ENCODE measurements at regions not wholly inside any gene's neighbourhood (a gene's known extent, or its start where the extent isn't known, plus 50 kb on each side); places are given as distances from the start of the nearest gene placed in this dataset.

DNA sequence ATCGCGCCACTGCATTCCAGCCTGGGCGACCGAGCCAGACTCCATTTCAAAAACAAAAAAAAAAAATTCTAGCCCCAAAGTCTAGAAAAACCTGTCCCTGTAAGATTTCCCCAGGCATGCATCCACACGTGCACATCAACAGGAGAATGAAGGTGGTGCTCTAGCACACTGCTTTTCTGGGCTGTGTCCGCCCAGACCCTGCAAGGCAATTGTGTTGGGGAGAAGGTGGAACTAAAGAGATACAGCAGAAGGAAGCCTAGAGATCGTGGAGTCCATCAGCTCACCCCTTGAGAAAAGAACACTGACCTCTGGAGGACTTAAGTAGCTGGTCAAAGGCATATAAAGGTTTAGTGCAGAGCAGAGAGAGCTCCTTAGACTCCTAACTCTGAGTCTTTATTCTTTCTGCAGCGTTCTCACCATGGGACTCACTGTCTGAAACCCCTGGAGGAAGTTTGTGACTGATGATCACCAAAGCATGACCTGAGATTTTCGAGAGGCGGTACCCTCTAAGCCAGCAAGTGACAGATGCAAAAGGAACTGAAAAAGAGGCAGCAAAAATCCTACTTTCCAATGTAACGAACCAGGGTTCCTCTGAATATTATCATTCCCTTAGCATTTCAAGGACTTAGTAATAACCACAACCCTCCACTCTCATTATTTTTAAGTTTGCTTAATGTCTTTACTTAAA is 179.8 kb downstream of the MEX3B start:
- no peak overlapping the region for H3K27ac ChIP-seq (ENCODE audit: low read length)
- peak overlapping the region; percentile 20; the same call in 1 of the 2 replicates for H3K4me3 ChIP-seq (ENCODE audit: low read length)
- no peaks in the 10 kb centered on the region for H3K9me3 ChIP-seq (ENCODE audit: low read length)
- peaks cover 12% of the 10 kb centered on the region for H3K4me1 ChIP-seq (ENCODE audit: low read length)
- no peaks in the 10 kb centered on the region for H4K20me1 ChIP-seq (ENCODE audit: insufficient read depth, low read depth, low read length)
- peak overlapping the region; percentile 57 for H3K4me2 ChIP-seq (ENCODE audit: low read depth, low read length, poor library complexity, severe bottlenecking)
- H3K9ac ChIP-seq (ENCODE audit: low read length): peak overlapping the region; percentile 21; the same call in 1 of the 2 replicates
- no peaks in the 10 kb centered on the region for H3K27me3 ChIP-seq (ENCODE audit: low read length)
- no peaks in the 10 kb centered on the region for H3K9me2 ChIP-seq (replicated peaks; ENCODE audit: insufficient read depth, low read length)
- peak; percentile 71 for DNase-seq
- no peaks in the 10 kb centered on the region for H3K79me2 ChIP-seq (ENCODE audit: low read length)
- H3K36me3 ChIP-seq (ENCODE audit: insufficient read depth, low read length): no peaks in the 10 kb centered on the region
- no peak overlapping the region for H2AFZ ChIP-seq (ENCODE audit: low read length)

DNA sequence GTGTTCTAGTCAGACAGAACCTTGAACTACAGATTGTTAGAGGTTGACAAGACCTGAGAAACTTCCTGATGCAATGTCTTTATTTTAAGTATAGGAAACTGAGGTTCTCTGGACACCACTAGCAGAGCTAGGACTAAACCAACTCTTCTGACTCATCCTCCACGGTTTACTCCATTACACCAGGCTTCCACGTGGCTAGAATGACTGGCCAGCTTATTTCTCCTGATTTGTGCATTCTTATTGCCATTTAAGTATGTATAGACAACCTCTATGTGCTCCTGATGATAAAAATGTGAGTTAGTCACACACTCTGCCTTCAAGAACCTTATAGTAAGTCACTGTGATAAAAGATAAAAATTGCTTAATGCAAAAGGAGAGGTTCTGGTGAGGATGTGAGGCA is 182.7 kb downstream of the MEX3B start:
- H3K79me2 ChIP-seq (ENCODE audit: low read length): no peaks in the 10 kb centered on the region
- H3K36me3 ChIP-seq (ENCODE audit: insufficient read depth, low read length): no peaks in the 10 kb centered on the region
- H3K4me2 ChIP-seq (ENCODE audit: low read depth, low read length, poor library complexity, severe bottlenecking): no peak overlapping the region
- H4K20me1 ChIP-seq (ENCODE audit: insufficient read depth, low read depth, low read length): no peaks in the 10 kb centered on the region
- H3K27me3 ChIP-seq (ENCODE audit: low read length): no peaks in the 10 kb centered on the region
- H2AFZ ChIP-seq (ENCODE audit: low read length): no peak overlapping the region
- no peaks in the 10 kb centered on the region for H3K9me3 ChIP-seq (ENCODE audit: low read length)
- H3K9me2 ChIP-seq (replicated peaks; ENCODE audit: insufficient read depth, low read length): no peaks in the 10 kb centered on the region
- no peak for DNase-seq
- H3K4me1 ChIP-seq (ENCODE audit: low read length): peaks cover 12% of the 10 kb centered on the region
- no peak overlapping the region for H3K9ac ChIP-seq (ENCODE audit: low read length)
- H3K27ac ChIP-seq (ENCODE audit: low read length): no peak overlapping the region
- no peak overlapping the region for H3K4me3 ChIP-seq (ENCODE audit: low read length)

DNA sequence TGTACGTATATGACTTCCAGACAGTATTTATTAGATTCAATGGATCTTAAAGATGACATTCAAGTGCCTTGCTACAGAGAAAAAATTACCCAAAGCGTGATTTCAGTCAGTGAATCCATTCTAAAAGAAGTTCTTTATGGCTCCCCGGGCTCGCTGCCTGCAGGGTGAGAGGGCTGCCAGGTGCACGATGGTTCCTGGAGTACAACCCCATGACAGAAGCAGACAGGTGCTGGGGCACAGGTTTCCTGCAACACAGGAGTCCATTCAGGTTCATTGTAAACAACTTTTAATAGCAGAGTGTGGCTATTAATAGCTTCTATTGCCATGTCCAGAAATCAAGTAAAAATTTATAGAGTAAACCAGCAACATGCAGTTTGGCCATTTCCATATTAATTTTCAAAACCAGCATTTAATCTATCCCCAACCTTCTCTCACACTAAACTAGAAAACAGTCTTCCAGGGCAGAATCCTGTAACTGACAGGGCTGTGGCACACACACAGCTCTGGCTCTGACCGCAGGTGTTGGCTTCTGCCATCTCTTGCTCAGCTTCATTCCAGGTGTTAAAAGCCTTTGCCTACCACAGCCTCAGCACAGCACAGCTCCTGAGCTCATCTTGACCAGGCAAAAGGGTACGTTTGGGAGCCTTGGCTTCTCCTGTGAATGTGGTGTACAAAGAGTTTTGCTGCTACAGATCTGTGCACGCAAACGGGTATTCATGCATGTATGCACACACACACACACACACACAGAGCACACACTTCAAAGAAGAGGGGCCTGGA is 185.9 kb downstream of the MEX3B start:
- H3K9me2 ChIP-seq (replicated peaks; ENCODE audit: insufficient read depth, low read length): no peaks in the 10 kb centered on the region
- no peak overlapping the region for H3K4me3 ChIP-seq (ENCODE audit: low read length)
- H3K9me3 ChIP-seq (ENCODE audit: low read length): no peaks in the 10 kb centered on the region
- DNase-seq: no peak
- H3K9ac ChIP-seq (ENCODE audit: low read length): no peak overlapping the region
- H2AFZ ChIP-seq (ENCODE audit: low read length): no peak overlapping the region
- no peaks in the 10 kb centered on the region for H3K79me2 ChIP-seq (ENCODE audit: low read length)
- no peaks in the 10 kb centered on the region for H3K27me3 ChIP-seq (ENCODE audit: low read length)
- H3K36me3 ChIP-seq (ENCODE audit: insufficient read depth, low read length): no peaks in the 10 kb centered on the region
- no peaks in the 10 kb centered on the region for H3K4me1 ChIP-seq (ENCODE audit: low read length)
- H3K4me2 ChIP-seq (ENCODE audit: low read depth, low read length, poor library complexity, severe bottlenecking): no peak overlapping the region
- H3K27ac ChIP-seq (ENCODE audit: low read length): no peak overlapping the region
- H4K20me1 ChIP-seq (ENCODE audit: insufficient read depth, low read depth, low read length): no peaks in the 10 kb centered on the region

DNA sequence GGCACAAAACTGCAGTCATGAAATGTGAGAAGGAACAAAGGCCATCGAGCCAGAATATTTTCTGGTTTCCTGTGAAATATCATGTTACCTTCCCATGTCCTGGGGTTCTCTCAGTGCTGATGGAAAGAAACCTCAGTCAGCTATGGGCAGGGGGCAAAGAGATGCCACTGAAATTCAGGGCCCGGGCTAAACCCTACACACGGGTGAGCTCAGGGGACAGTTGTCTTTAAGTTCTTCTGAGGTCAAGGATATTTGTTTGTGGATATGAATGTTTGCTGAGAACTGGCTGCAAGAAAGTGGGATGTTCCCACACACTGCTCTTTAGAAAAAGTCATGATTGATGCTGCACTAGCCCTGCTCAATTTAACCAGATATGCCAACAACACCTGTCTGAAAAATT is 187.2 kb downstream of the MEX3B start:
- Histone ChIP-seq H3K9me2 (replicated peaks; ENCODE audit: insufficient read depth, low read length) (no peaks in the 10 kb centered on the region), H3K9me3 (ENCODE audit: low read length) (no peaks in the 10 kb centered on the region), H3K4me1 (ENCODE audit: low read length) (no peaks in the 10 kb centered on the region), H3K79me2 (ENCODE audit: low read length) (no peaks in the 10 kb centered on the region), H3K27ac (ENCODE audit: low read length) (no peak overlapping the region), H3K9ac (ENCODE audit: low read length) (no peak overlapping the region), H3K27me3 (ENCODE audit: low read length) (no peaks in the 10 kb centered on the region), H3K4me2 (ENCODE audit: low read depth, low read length, poor library complexity, severe bottlenecking) (no peak overlapping the region), H4K20me1 (ENCODE audit: insufficient read depth, low read depth, low read length) (no peaks in the 10 kb centered on the region), H3K36me3 (ENCODE audit: insufficient read depth, low read length) (no peaks in the 10 kb centered on the region), H2AFZ (ENCODE audit: low read length) (no peak overlapping the region), H3K4me3 (ENCODE audit: low read length) (no peak overlapping the region)
- no peak for DNase-seq

DNA sequence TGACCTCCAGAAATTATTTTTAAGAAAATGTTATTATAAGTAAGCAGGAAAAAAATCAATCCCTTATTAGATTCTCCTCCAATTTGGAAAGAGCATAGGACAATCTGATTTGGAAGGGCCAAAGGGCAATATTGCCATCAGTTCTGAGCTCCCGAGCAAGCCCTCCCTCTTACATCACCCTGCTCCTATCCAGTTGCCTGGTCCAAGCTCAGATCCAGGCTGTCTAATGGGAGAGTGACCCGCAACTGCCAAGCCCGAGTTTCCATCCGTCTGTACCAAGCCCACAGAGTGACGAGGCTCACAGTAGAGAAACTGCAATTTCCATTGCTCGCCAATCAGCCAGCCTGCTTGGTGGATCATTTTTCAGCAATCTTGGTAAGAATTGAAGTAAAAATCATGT is 187.7 kb downstream of the MEX3B start:
- Histone ChIP-seq H4K20me1 (ENCODE audit: insufficient read depth, low read depth, low read length) (no peaks in the 10 kb centered on the region), H3K9me3 (ENCODE audit: low read length) (no peaks in the 10 kb centered on the region), H3K9ac (ENCODE audit: low read length) (no peak overlapping the region), H3K9me2 (replicated peaks; ENCODE audit: insufficient read depth, low read length) (no peaks in the 10 kb centered on the region), H3K4me2 (ENCODE audit: low read depth, low read length, poor library complexity, severe bottlenecking) (no peak overlapping the region), H3K4me1 (ENCODE audit: low read length) (no peaks in the 10 kb centered on the region), H2AFZ (ENCODE audit: low read length) (no peak overlapping the region), H3K4me3 (ENCODE audit: low read length) (no peak overlapping the region), H3K36me3 (ENCODE audit: insufficient read depth, low read length) (no peaks in the 10 kb centered on the region), H3K79me2 (ENCODE audit: low read length) (no peaks in the 10 kb centered on the region), H3K27me3 (ENCODE audit: low read length) (no peaks in the 10 kb centered on the region), H3K27ac (ENCODE audit: low read length) (no peak overlapping the region)
- no peak for DNase-seq

DNA sequence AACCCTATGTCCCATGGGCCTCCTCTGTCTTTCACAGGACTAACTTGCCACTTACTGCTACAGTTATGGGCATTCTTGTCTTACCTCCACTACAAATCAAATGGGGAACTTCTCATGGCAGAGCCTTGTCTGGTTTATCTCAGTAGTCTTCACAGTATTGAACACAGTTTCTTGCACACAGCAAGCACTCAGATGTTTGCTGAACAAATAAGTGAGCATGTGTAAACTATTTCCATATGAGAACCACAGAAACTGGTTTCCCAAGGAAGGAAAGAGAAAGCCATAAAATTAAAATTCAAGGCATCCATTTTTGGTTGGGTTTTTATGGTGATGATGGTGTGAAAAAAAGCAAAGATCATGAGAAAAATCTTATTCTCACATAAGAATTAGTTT is 189.2 kb downstream of the MEX3B start:
- H3K4me3 ChIP-seq (ENCODE audit: low read length): no peak overlapping the region
- no peak for DNase-seq
- no peaks in the 10 kb centered on the region for H3K27me3 ChIP-seq (ENCODE audit: low read length)
- no peaks in the 10 kb centered on the region for H3K9me2 ChIP-seq (replicated peaks; ENCODE audit: insufficient read depth, low read length)
- H2AFZ ChIP-seq (ENCODE audit: low read length): no peak overlapping the region
- no peaks in the 10 kb centered on the region for H3K9me3 ChIP-seq (ENCODE audit: low read length)
- no peaks in the 10 kb centered on the region for H3K4me1 ChIP-seq (ENCODE audit: low read length)
- no peak overlapping the region for H3K27ac ChIP-seq (ENCODE audit: low read length)
- no peaks in the 10 kb centered on the region for H4K20me1 ChIP-seq (ENCODE audit: insufficient read depth, low read depth, low read length)
- no peaks in the 10 kb centered on the region for H3K36me3 ChIP-seq (ENCODE audit: insufficient read depth, low read length)
- no peak overlapping the region for H3K4me2 ChIP-seq (ENCODE audit: low read depth, low read length, poor library complexity, severe bottlenecking)
- no peaks in the 10 kb centered on the region for H3K79me2 ChIP-seq (ENCODE audit: low read length)
- no peak overlapping the region for H3K9ac ChIP-seq (ENCODE audit: low read length)

DNA sequence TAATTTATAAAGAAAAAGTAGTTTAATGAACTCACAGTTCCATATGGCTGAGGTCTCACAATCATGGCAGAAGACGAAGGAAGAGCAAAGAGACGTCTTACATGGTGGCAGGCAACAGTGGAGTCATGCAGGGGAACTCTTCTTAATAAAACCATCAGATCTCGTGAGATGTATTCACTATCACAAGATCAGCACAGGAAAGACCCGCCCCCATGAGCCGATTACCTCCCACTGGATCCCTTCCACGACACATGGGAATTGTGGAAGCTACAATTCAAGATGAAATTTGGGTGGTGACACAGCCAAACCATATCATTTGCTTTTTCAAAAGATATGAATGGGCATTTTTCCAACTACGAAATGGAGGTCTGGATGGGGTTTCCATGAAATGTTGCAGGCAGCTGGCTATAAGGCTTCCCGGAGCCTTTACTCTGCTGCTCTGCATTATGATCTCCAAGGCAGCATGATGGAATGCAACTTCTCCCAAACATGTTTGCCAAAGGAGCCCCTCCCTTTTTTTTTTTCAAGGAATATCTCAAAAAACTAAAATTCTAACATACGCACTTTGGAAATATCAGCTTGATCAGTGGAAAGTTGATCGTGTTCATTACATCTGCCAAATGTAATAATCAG is 189.7 kb downstream of the MEX3B start:
- Histone ChIP-seq H4K20me1 (ENCODE audit: insufficient read depth, low read depth, low read length) (no peaks in the 10 kb centered on the region), H3K36me3 (ENCODE audit: insufficient read depth, low read length) (no peaks in the 10 kb centered on the region), H3K9me2 (replicated peaks; ENCODE audit: insufficient read depth, low read length) (no peaks in the 10 kb centered on the region), H2AFZ (ENCODE audit: low read length) (no peak overlapping the region), H3K27ac (ENCODE audit: low read length) (no peak overlapping the region), H3K27me3 (ENCODE audit: low read length) (no peaks in the 10 kb centered on the region), H3K4me2 (ENCODE audit: low read depth, low read length, poor library complexity, severe bottlenecking) (no peak overlapping the region), H3K4me1 (ENCODE audit: low read length) (no peaks in the 10 kb centered on the region), H3K9ac (ENCODE audit: low read length) (no peak overlapping the region), H3K9me3 (ENCODE audit: low read length) (no peaks in the 10 kb centered on the region), H3K4me3 (ENCODE audit: low read length) (no peak overlapping the region), H3K79me2 (ENCODE audit: low read length) (no peaks in the 10 kb centered on the region)
- DNase-seq: no peak

DNA sequence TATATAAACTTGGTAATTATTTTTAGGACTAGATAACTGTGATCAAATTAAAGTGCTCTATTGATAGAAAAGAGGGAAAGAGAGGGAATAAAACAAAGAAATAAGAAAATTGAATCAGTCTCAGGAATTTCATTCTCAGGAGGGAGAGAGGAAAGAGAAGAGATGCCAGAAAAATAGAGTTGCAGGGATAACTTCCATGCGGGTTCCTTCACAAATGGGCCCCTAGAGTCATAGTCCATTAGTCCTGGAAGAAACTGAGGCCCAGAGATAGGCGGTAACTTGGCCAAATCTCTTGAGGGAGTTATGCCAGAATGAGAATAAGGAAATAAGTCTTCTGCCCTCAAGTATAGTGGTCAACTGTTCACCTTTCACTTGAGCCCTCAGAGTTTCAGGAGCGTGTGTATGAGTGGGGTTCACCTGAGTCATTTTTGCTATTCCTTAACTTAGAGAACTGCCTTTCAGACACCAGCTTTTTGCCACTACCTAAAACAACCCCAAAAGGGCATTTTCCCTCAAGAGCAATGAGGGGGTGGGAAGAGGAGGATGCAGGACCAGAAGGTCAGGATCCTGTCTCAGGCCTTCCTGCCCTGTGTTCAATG is 192.6 kb downstream of the MEX3B start:
- Histone ChIP-seq H3K9me2 (replicated peaks; ENCODE audit: insufficient read depth, low read length) (no peaks in the 10 kb centered on the region), H3K27ac (ENCODE audit: low read length) (no peak overlapping the region), H3K9me3 (ENCODE audit: low read length) (no peaks in the 10 kb centered on the region)

More for the DNA sequence above, 192.6 kb downstream of the MEX3B start:
- H3K36me3 ChIP-seq (ENCODE audit: insufficient read depth, low read length): no peaks in the 10 kb centered on the region
- H3K4me3 ChIP-seq (ENCODE audit: low read length): no peak overlapping the region
- no peak for DNase-seq
- H3K79me2 ChIP-seq (ENCODE audit: low read length): no peaks in the 10 kb centered on the region
- no peaks in the 10 kb centered on the region for H3K4me1 ChIP-seq (ENCODE audit: low read length)
- no peaks in the 10 kb centered on the region for H4K20me1 ChIP-seq (ENCODE audit: insufficient read depth, low read depth, low read length)
- H3K9ac ChIP-seq (ENCODE audit: low read length): no peak overlapping the region
- no peak overlapping the region for H2AFZ ChIP-seq (ENCODE audit: low read length)
- no peak overlapping the region for H3K4me2 ChIP-seq (ENCODE audit: low read depth, low read length, poor library complexity, severe bottlenecking)
- no peaks in the 10 kb centered on the region for H3K27me3 ChIP-seq (ENCODE audit: low read length)
